T-helper 2 cell (primary cell): ENCODE measurements at regions not wholly inside any gene's neighbourhood (a gene's known extent, or its start where the extent isn't known, plus 50 kb on each side); places are given as distances from the start of the nearest gene placed in this dataset.

Source experiments
- DNase-seq, 5 experiments: peaks; one replicate each; pipeline versions ENCODE4 v3.0.0 to v3.0.0-alpha.2; 2012 to 2022

DNA sequence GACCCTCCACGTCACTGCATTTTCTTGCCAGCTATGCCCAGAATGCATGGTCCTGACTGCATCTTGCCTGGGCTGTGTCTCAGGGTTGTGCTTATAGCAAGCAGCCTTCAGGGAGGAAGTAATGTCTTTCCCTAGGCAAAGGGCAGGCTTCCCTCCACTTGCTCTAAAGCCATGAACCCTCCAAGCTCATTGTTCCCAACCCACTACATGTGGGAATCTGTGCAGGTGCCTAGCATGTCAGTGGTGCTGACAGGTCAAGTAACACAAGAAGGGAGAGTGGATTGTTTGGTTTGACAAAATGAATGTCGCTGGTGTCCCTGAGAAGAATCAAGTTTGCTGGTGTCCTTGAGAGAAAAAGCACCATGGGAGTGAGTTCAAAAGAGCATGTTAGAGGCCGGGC is 53.9 kb upstream of the UCN3 start:
- DNase-seq = no peak

DNA sequence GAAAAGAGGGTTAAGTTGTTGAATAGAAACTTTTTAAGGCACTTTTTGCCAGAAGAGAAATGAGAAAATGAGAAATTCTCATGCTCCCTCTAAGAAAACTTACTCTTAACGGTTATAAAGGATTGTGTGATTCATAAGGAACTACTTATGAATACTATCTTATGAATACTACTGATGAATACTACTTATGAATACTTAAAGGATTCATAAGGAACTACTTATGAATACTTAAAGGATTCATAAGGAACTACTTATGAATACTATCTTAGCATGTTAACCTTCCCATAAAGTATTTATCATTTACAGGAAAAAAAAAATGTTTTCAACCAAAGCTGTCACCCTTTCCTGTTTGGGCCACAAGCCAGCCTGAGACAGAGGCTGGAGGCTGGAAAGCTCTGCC is 53.1 kb upstream of the UCN3 start:
- no peak for DNase-seq

DNA sequence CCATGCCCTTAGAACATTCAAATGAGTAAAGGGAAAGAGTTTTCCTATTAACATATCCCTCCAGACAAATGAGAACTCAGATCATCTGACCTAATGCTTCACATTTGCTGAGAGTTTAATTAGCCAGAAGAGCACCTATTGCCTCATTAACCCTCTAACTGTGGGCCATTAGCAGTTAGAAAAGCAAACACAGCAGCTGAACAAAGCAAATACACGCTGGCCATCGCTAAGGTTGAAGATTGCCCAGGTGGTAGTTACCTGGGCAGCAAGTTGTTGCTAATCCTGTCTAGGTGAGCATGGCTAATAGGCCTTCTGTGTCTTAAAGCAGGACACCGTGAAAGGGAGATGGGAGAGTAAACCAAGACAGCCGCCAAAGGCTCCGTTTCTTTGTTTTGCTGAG is 49.9 kb upstream of the UCN3 start:
- DNase-seq = no peak
